H1 (cell line): ENCODE measurements at regions not wholly inside any gene's neighbourhood (a gene's known extent, or its start where the extent isn't known, plus 50 kb on each side); places are given as distances from the start of the nearest gene placed in this dataset.

Source experiments
- CTCF ChIA-PET: fragments of 300-600 bp; sonication (Branson Sonifier 250); formaldehyde crosslinking; loops from one replicate; lab custom pipeline; 2021; ENCODE audit not compliant: partially characterized antibody; lab: Charles Lee
- POLR2A ChIA-PET: fragments of 300-600 bp; sonication (Branson Sonifier 250); formaldehyde crosslinking; loops from one replicate; lab custom pipeline; 2021; ENCODE audit warnings: inconsistent platforms; ENCODE audit not compliant: partially characterized antibody; lab: Charles Lee
- DNase-seq, 2 experiments: peaks; one replicate each; pipeline versions ENCODE4 v3.0.0 to v3.0.0-alpha.2; 2010 to 2022; ENCODE audit warnings: low spot score in 2 of 2, low read depth in 1 of 2, mixed read lengths in 1 of 2
- FAIRE-seq: peaks from 2 replicates; lab custom pipeline; 2011; peaks lifted over from hg19 to GRCh38; lab: Jason Lieb, UNC
- H2AFZ ChIP-seq: 2 replicates; pipeline ENCODE4 v1.8.1; 2012; ENCODE audit warnings: low read length, inconsistent platforms
- H2AK5ac ChIP-seq: 2 replicates; pipeline ENCODE4 v1.6.1; 2013; ENCODE audit warnings: low read depth, low read length
- H2BK120ac ChIP-seq: replicated peaks from 2 replicates; pipeline ENCODE3; 2013; ENCODE audit warnings: low read depth, low read length, inconsistent platforms
- H2BK12ac ChIP-seq: 2 replicates; pipeline ENCODE4 v1.6.1; 2013; ENCODE audit warnings: low read depth, low read length
- H2BK15ac ChIP-seq: 2 replicates; pipeline ENCODE4 v1.6.1; 2013; ENCODE audit warnings: low read length
- H2BK20ac ChIP-seq: 2 replicates; pipeline ENCODE4 v1.6.1; 2013; ENCODE audit warnings: low read length
- H2BK5ac ChIP-seq: 2 replicates; pipeline ENCODE4 v1.6.1; 2013; ENCODE audit warnings: low read depth, low read length
- H3K14ac ChIP-seq: 2 replicates; pipeline ENCODE4 v1.6.1; 2013; ENCODE audit warnings: inconsistent platforms; ENCODE audit not compliant: insufficient read length
- H3K18ac ChIP-seq: 2 replicates; pipeline ENCODE4 v1.6.1; 2013; ENCODE audit warnings: low read length; ENCODE audit errors: extremely low read depth
- H3K23ac ChIP-seq: 2 replicates; pipeline ENCODE4 v1.6.1; 2013; ENCODE audit warnings: inconsistent platforms; ENCODE audit not compliant: insufficient read length
- H3K23me2 ChIP-seq: 2 replicates; pipeline ENCODE4 v1.6.1; 2013; ENCODE audit warnings: low read depth, low read length
- H3K27ac ChIP-seq: 2 replicates; pipeline ENCODE4 v1.6.1; 2011; ENCODE audit warnings: low read depth, low read length, inconsistent platforms
- H3K27me3 ChIP-seq, 4 experiments: replicated peaks in 1 of 4; 1 replicate in 1 of 4; 2 replicates in 3 of 4; pipeline versions ENCODE4 v1.6.1 to v1.8.1; 2011 to 2013; ENCODE audit warnings: low read length in 3 of 4, mild to moderate bottlenecking in 3 of 4, inconsistent platforms in 2 of 4, mixed read lengths in 2 of 4, moderate library complexity in 1 of 4; ENCODE audit not compliant: control insufficient read depth in 3 of 4, insufficient read depth in 3 of 4; ENCODE audit errors: extremely low read depth in 1 of 4
- H3K36me3 ChIP-seq, 4 experiments: 2 replicates each; pipeline versions ENCODE4 v1.6.1 to v1.8.1; 2011 to 2013; ENCODE audit warnings: mild to moderate bottlenecking in 4 of 4, low read length in 3 of 4, moderate library complexity in 2 of 4, control low read depth in 1 of 4, inconsistent platforms in 1 of 4; ENCODE audit not compliant: insufficient read depth in 4 of 4, control insufficient read depth in 2 of 4
- H3K4ac ChIP-seq: replicated peaks from 2 replicates; pipeline ENCODE3; 2013; ENCODE audit warnings: low read length, low read depth, mixed read lengths, inconsistent platforms; ENCODE audit not compliant: insufficient read length
- H3K4me1 ChIP-seq, 4 experiments: replicated peaks in 1 of 4; 1 replicate in 1 of 4; 2 replicates in 3 of 4; pipeline versions ENCODE4 v1.6.1 to v1.8.1; 2011 to 2013; ENCODE audit warnings: low read length in 3 of 4, inconsistent platforms in 2 of 4, mixed read lengths in 1 of 4; ENCODE audit not compliant: insufficient read depth in 4 of 4, control insufficient read depth in 3 of 4
- H3K4me2 ChIP-seq, 2 experiments: 2 replicates each; pipeline versions ENCODE4 v1.6.1 to v1.8.1; 2011 to 2013; ENCODE audit warnings: low read depth in 2 of 2, low read length in 2 of 2, control low read depth in 1 of 2, inconsistent platforms in 1 of 2, mild to moderate bottlenecking in 1 of 2; ENCODE audit not compliant: insufficient read depth in 1 of 2
- H3K4me3 ChIP-seq, 4 experiments: fragments of 200-600, 300-600 bp in 1 of 4; sonication (generic), shearing (Covaris generic), sonication (Bioruptor Twin) in 1 of 4; 2 replicates each; pipeline versions ENCODE4 v1.5.1 to v1.8.1; 2011 to 2016; ENCODE audit warnings: low read length in 4 of 4, low read depth in 3 of 4, control low read depth in 2 of 4, inconsistent platforms in 2 of 4, mild to moderate bottlenecking in 2 of 4, mixed read lengths in 1 of 4, moderate library complexity in 1 of 4; ENCODE audit not compliant: insufficient read depth in 2 of 4; ENCODE audit errors: extremely low read depth in 1 of 4
- H3K56ac ChIP-seq: replicated peaks from 2 replicates; pipeline ENCODE3; 2013; ENCODE audit warnings: low read depth, mild to moderate bottlenecking, mixed read lengths, low read length, inconsistent platforms; ENCODE audit not compliant: insufficient read length
- H3K79me1 ChIP-seq: 2 replicates; pipeline ENCODE4 v1.6.1; 2013; ENCODE audit warnings: low read depth, low read length, control low read depth
- H3K79me2 ChIP-seq, 2 experiments: 2 replicates each; pipeline versions ENCODE4 v1.6.1 to v1.8.1; 2012 to 2013; ENCODE audit warnings: low read length in 2 of 2, mild to moderate bottlenecking in 2 of 2, inconsistent platforms in 1 of 2; ENCODE audit not compliant: insufficient read depth in 2 of 2, control insufficient read depth in 1 of 2
- H3K9ac ChIP-seq, 4 experiments: replicated peaks in 1 of 4; 1 replicate in 1 of 4; 2 replicates in 3 of 4; pipeline versions ENCODE4 v1.6.1 to v1.8.1; 2011 to 2013; ENCODE audit warnings: low read depth in 3 of 4, low read length in 3 of 4, control low read depth in 2 of 4, mild to moderate bottlenecking in 2 of 4, moderate library complexity in 2 of 4, inconsistent platforms in 1 of 4; ENCODE audit errors: extremely low read depth in 1 of 4
- H3K9me3 ChIP-seq, 2 experiments: 2 replicates each; pipeline versions ENCODE4 v1.6.1 to v1.8.1; 2012 to 2013; ENCODE audit warnings: mild to moderate bottlenecking in 2 of 2, moderate library complexity in 2 of 2, control low read depth in 1 of 2, inconsistent platforms in 1 of 2, low read depth in 1 of 2, low read length in 1 of 2, mixed read lengths in 1 of 2; ENCODE audit not compliant: insufficient read depth in 2 of 2
- H4K20me1 ChIP-seq, 2 experiments: replicated peaks in 1 of 2; 2 replicates each; pipeline versions ENCODE3 to v1.8.1; 2011 to 2013; ENCODE audit warnings: inconsistent platforms in 2 of 2, low read length in 2 of 2, mild to moderate bottlenecking in 1 of 2; ENCODE audit not compliant: insufficient read depth in 2 of 2, control insufficient read depth in 1 of 2
- H4K5ac ChIP-seq: 2 replicates; pipeline ENCODE4 v1.6.1; 2013; ENCODE audit warnings: low read length, low read depth, mixed read lengths, inconsistent platforms; ENCODE audit not compliant: insufficient read length
- H4K8ac ChIP-seq: 2 replicates; pipeline ENCODE4 v1.8.0; 2013; ENCODE audit warnings: mild to moderate bottlenecking, moderate library complexity, low read length, inconsistent platforms; ENCODE audit not compliant: insufficient read depth; ENCODE audit errors: extremely low read depth
- H4K91ac ChIP-seq: replicated peaks from 2 replicates; pipeline ENCODE3; 2013; ENCODE audit warnings: low read length, mixed read lengths, inconsistent platforms; ENCODE audit not compliant: insufficient read length
- BRCA1 ChIP-seq: IDR thresholded peaks from 2 replicates; pipeline ENCODE4 v1.6.1; 2012; ENCODE audit warnings: low read depth, low read length, improper control_type of control experiment
- HDAC2 ChIP-seq, 2 experiments: fragments of 300-600 bp in 1 of 2; sonication (generic) in 1 of 2; IDR thresholded peaks; 2 replicates each; pipeline ENCODE4 v1.6.1; 2011 to 2012; ENCODE audit warnings: low read depth in 2 of 2, low read length in 2 of 2, mild to moderate bottlenecking in 2 of 2, moderate library complexity in 2 of 2, borderline replicate concordance in 1 of 2, inconsistent platforms in 1 of 2
- SIX5 ChIP-seq: IDR thresholded peaks from 2 replicates; pipeline ENCODE4 v1.6.1; 2011; ENCODE audit warnings: mild to moderate bottlenecking, low read depth, low read length
- TBP ChIP-seq: IDR thresholded peaks from 2 replicates; pipeline ENCODE4 v1.6.1; 2011; ENCODE audit warnings: low read depth, low read length, improper control_type of control experiment
- WGBS, 2 experiments: shearing (Covaris generic) in 1 of 2; methylation state at CpG; one replicate each; pipeline versions ENCODE4 v1.1.6 to v1.1.7; 2013 to 2015; ENCODE audit warnings: low lambda C conversion rate in 2 of 2, mixed read lengths in 2 of 2, inconsistent platforms in 1 of 2, low coverage in 1 of 2, missing lambda C conversion rate in 1 of 2; ENCODE audit not compliant: insufficient replicate concordance in 2 of 2, insufficient coverage in 1 of 2, insufficient read length in 1 of 2; ENCODE audit errors: extremely low coverage in 1 of 2, missing lambda C conversion rate in 1 of 2; 5-methylcytosine and 5-hydroxymethylcytosine counted together
- TF ChIP-seq, protein P1 (sequence below): IDR thresholded peaks from 2 replicates; pipeline ENCODE4 v1.6.1; 2012; ENCODE audit warnings: inconsistent platforms

DNA sequence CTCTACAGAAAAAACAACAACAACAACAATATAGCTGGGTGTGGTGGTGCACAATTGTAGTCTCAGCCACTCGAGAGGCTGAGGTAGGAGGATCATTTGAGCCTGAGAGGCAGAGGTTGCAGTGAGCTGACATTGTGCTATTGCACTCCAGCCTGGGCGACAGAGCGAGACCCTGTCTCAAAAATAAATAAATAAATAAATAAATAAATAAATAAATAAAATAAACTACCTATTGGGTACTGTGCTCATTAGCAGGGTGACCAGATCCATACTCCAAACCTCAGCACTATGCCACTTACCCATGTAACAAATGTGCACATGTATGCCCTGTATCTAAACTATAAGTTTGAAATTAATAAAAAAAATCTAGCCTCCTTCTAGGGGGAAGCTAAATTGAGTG, 369.4 kb upstream of the AJAP1 start:
- H3K23me2 ChIP-seq: 0 out of 2 replicates have a peak, but pooled peaks cover 2% of the 10 kb centered on the region
- no peak overlapping the region for H3K14ac ChIP-seq
- H3K4ac ChIP-seq: no peak overlapping the region
- ChIA-PET CTCF (no interaction called here), POLR2A (no interaction called here)
- no peak overlapping the region for H2BK12ac ChIP-seq
- H3K79me2 ChIP-seq: no peaks in the 10 kb centered on the region
- H3K18ac ChIP-seq: no peak overlapping the region
- H3K79me1 ChIP-seq: no peaks in the 10 kb centered on the region
- H4K8ac ChIP-seq: no peak overlapping the region
- TF ChIP-seq SIX5 (no peak), BRCA1 (no peak), TBP (no peak), HDAC2 (IDR thresholded peaks at IDR 0.05; ENCODE audit: borderline replicate concordance in 1 of 2, low read depth in 2 of 2, low read length in 2 of 2) (no peak)
- TF ChIP-seq, protein P1, sequence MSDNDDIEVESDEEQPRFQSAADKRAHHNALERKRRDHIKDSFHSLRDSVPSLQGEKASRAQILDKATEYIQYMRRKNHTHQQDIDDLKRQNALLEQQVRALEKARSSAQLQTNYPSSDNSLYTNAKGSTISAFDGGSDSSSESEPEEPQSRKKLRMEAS: no peak
- H3K27me3 ChIP-seq: no peaks in the 10 kb centered on the region
- no peak overlapping the region for H3K4me3 ChIP-seq
- H4K91ac ChIP-seq: no peak overlapping the region
- H3K9me3 ChIP-seq: peaks cover 26 to 33% of the 10 kb centered on the region in 2 experiments
- no peak overlapping the region for H3K56ac ChIP-seq
- H3K23ac ChIP-seq: no peak overlapping the region
- no peak overlapping the region for H2AK5ac ChIP-seq
- no peak overlapping the region for H3K27ac ChIP-seq
- H3K9ac ChIP-seq: no peak overlapping the region
- no peak overlapping the region for H3K4me2 ChIP-seq
- H2BK15ac ChIP-seq: no peak overlapping the region
- H2BK20ac ChIP-seq: no peak overlapping the region
- no peak overlapping the region for H2BK120ac ChIP-seq
- no peak overlapping the region for H2BK5ac ChIP-seq
- FAIRE-seq: no peak
- no peaks in the 10 kb centered on the region for H3K36me3 ChIP-seq
- no peaks in the 10 kb centered on the region for H3K4me1 ChIP-seq
- DNase-seq: no peak
- WGBS, 2 experiments: 76% methylated on average over 3 of the region's 3 CpGs; no CpG with 5 or more reads in 1 of the 2 experiments
- H4K5ac ChIP-seq: no peak overlapping the region
- no peaks in the 10 kb centered on the region for H4K20me1 ChIP-seq
- H2AFZ ChIP-seq: no peak overlapping the region
